HG02571 (cell line): ENCODE measurements at regions not wholly inside any gene's neighbourhood (a gene's known extent, or its start where the extent isn't known, plus 50 kb on each side); places are given as distances from the start of the nearest gene placed in this dataset.
"Not testable (repeated sequence)": the region's sequence is repeated elsewhere in the genome, so short reads cannot be mapped to it uniquely, and the experiment has no call there.

Source experiments
- ATAC-seq: cut with Tn5 transposase; IDR thresholded peaks from one replicate; pipeline ENCODE4 v1.9.1; 2021; ENCODE audit warnings: mild to moderate bottlenecking, moderate library complexity; ENCODE audit not compliant: unreplicated experiment

DNA sequence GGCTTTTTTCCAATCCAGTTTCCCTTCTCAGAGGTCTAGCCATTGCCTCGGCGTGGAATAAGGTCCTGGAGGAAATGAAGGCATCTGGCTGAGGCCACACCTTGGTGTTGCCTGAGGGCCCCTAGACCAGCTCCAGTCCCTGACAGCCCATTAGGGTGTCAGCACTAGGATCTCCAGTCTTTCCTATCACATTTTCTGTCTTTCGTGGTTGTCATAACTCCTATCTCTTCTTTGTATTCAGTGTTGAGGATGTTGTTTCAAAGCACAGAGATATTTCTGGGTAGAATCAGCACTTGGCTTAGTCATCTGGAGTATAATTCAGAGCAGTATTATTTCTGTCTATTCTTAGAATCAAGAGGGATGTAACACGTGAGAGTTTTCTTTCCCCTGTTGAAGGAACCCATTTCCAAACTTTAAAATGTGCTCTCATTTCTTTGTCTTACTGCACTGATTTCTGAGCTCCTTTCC is 844.3 kb downstream of the KCNT2 start:
- no peak for ATAC-seq

- ATAC-seq = no peak
Measured at GRCh38 chr1:195763146-195763906, 844.9 kb downstream of the KCNT2 start.

DNA sequence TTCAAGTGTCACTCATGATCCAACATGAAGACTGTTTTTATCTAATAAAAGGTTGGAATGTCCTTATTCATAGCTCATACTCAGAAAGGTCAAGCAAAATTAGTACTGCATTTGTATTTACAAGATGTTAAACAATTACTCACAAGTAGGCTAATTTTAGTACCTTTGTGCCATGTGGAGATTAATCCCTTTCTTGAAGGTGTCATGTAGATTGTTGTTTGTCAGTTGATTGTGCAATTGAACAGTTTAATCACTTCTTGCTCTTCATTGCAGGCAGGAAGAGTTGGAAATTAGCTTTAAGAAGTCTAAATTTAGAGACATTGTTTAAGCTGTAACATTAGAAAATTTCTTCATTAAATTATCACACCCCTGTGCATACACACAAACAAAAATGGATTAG is 847.1 kb downstream of the KCNT2 start:
- ATAC-seq = no peak

- no peak for ATAC-seq
Measured at GRCh38 chr1:195756109-195756508, 852.1 kb downstream of the KCNT2 start.

DNA sequence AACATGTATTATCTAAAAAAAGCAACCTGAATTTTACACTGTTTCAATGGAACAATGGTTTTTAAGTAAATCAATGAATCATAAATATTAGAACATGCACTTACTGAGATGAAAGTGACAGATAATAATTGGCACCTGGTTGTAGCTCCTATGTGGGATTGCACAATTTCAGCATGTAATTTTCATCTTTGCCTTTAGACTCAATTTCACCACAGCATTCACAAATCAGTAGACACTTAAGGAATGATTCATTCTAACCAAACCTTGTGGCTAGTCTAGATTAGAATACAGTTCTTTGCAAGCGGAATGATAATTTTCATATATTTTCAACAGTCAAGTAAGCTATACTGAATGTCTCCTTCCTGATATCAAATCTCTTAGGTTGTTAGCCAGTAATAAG is 853.4 kb downstream of the KCNT2 start:
- no peak for ATAC-seq

GRCh38 chr1:195754303-195754702 is 853.9 kb downstream of the KCNT2 start:
- ATAC-seq = no peak

- ATAC-seq = no peak
Measured at GRCh38 chr1:195748969-195749368, 859.3 kb downstream of the KCNT2 start.

GRCh38 chr1:195745189-195746010 is 862.8 kb downstream of the KCNT2 start:
- no peak for ATAC-seq

GRCh38 chr1:195744256-195744655 is 864.0 kb downstream of the KCNT2 start:
- ATAC-seq = no peak

DNA sequence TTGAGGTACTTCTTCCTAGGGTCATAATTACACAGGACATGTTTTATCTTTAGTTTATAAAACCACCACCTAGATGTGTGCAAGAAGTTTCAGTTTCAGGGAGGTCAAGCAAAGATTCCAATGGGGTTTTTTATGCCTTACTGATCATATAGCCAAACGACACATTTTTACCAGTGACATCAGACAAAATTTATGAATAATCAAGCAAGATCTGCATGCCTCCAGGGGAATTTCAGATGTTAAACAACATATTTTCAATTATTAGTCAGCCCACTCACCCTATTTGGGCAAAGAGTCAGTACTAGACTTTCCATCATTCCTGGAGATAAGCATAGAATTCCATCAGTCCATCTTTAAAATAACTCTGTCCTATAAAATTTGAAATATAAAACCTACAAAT is 867.4 kb downstream of the KCNT2 start:
- no peak for ATAC-seq

GRCh38 chr1:195738966-195739650 is 869.1 kb downstream of the KCNT2 start:
- no peak for ATAC-seq

DNA sequence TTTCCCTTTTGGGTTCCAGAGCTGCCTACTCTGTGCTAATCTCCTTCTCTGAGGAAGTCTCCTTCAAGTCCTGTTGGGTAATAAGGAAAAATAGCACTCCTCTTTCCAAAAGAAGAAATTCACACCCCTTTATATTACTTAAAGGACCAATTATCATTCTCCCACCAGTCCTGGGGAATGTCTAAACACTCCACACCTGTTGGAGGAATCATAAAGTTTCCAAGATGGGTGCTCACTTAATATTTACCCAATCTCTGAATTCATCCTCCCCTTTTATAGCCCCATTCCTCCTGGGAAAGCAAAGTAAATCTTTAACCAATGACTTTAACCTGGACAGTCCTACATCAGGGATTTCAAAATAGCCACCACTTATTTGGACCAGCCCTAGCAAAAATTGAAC is 873.1 kb downstream of the KCNT2 start:
- no peak for ATAC-seq

DNA sequence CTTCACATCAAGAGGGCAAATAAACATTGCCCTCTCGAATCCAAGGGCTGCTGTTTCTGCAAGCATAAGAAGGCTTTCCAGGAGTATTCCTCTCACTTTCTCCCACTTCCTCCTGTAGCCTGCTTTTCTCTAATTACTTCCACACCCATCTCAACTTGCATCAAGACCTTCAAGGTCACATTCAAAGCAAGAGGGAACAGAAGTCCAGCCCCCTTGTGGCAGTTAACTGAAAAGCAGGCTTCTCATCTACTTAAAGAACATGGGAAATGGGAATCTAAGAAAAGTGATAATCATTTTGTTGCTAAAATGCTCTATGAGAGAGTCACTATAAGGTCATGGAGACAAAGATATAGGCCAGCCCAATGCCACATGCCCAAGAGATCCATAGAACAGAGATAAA is 874.4 kb downstream of the KCNT2 start:
- no peak for ATAC-seq

- ATAC-seq = no peak
Measured at GRCh38 chr1:195733408-195733807, 874.8 kb downstream of the KCNT2 start.

DNA sequence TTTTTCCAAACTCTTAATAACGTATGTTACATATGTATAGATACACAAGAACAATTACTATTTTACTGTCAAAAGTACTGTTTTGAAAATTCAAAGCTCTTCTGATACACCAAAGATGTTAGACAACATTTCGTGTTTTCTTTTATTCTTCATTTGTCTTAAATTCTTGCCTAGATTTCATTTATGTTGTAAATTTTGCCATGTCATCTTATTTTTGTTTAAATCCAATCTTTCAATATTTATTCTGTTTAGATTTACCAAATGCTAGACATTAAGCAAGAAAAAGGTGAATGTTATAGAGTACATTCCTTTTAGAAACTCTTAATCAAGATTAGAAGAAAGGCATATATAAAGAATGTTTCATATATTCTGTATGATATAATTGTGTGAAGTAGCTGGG is 876.9 kb downstream of the KCNT2 start:
- no peak for ATAC-seq

GRCh38 chr1:195723796-195724194 is 884.4 kb downstream of the KCNT2 start:
- ATAC-seq = no peak

DNA sequence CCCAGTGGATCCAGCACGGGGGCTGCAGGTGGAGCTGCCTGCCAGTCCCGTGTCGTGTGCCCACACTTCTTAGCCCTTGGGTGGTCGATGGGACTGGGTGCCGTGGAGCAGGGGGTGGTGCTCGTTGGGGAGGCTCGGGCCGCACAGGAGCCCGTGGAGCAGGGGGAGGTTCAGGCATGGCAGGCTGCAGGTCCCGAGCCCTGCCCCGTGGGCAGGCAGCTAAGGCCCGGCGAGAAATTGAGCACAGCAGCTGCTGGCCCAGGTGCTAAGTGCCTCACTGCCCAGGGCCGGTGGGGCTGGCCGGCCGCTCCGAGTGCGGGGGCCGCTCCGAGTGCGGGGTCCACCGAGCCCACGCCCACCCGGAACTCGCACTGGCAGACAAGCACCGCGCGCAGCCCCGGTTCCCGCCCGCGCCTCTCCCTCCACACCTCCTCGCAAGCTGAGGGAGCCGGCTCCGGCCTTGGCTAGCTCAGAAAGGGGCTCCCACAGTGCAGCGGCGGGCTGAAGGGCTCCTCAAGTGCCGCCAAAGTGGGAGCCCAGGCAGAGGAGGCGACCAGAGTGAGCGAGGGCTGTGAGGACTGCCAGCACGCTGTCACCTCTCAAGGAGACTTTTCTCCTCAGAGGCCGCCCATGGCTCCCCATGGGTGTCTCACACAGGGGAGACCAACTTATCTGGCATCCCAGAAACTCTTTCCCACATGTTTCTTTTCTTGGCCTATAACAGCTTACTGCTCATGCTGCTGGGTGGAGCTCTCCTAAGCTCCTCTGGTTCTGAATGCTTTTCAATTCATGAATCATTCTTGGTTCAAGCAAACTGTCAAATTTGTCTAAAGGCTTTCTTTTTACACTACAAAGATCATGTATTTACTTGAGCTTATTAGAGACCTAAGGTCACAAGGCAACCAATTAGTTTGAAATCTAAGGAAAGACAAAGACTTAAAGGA is 885.1 kb downstream of the KCNT2 start:
- ATAC-seq = not testable (repeated sequence)

DNA sequence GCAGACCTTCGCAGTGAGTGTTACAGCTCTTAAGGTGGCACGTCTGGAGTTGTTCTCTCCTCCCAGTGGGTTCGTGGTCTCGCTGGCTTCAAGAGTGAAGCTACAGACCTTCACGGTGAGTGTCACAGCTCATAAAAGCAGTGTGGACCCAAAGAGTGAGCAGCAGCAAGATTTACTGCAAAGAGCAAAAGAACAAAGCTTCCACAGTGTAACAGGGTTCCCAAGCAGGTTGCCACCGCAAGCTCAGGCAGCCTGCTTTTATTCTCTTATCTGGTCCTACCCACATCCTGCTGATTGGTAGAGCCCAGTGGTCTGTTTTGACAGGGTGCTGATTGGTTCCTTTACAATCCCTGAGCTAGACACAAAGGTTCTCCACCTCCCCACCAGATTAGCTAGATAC is 886.1 kb downstream of the KCNT2 start:
- not testable (repeated sequence) for ATAC-seq

- no peak for ATAC-seq
Measured at GRCh38 chr1:195721210-195721971, 886.8 kb downstream of the KCNT2 start.

GRCh38 chr1:195717651-195718050 is 890.6 kb downstream of the KCNT2 start:
- no peak for ATAC-seq
